ENCODE measurements at regions not wholly inside any gene's neighbourhood (a gene's known extent, or its start where the extent isn't known, plus 50 kb on each side); places are given as distances from the start of the nearest gene placed in this dataset.

- Histone ChIP-seq H4K91ac (ENCODE audit: low read depth, low read length, poor library complexity) (no peak overlapping the region), H3K36me3 (replicated peaks in 1 of 2; ENCODE audit: control insufficient read depth in 2 of 2, insufficient read depth in 2 of 2, low read length in 2 of 2) (no peaks in the 10 kb centered on the region), H2BK12ac (ENCODE audit: low read length) (no peak overlapping the region), H2BK5ac (ENCODE audit: low read length) (no peak overlapping the region), H3K27ac (replicated peaks; ENCODE audit: low read length) (no peak overlapping the region), H3K4me2 (ENCODE audit: insufficient read depth, low read length, poor library complexity, severe bottlenecking) (no peak overlapping the region), H3K9ac (ENCODE audit: low read depth, low read length, poor library complexity) (no peak overlapping the region), H2AK5ac (ENCODE audit: low read depth, low read length) (no peak overlapping the region), H4K8ac (ENCODE audit: low read depth, low read length) (no peak overlapping the region), H3K9me3 (replicated peaks in 1 of 2; ENCODE audit: control insufficient read depth in 2 of 2, insufficient read depth in 1 of 2, low read depth in 1 of 2, low read length in 2 of 2) (no peaks in the 10 kb centered on the region), H2AFZ (ENCODE audit: low read length) (no peak overlapping the region), H3K18ac (ENCODE audit: low read length) (no peak overlapping the region), H3K14ac (ENCODE audit: low read length) (no peak overlapping the region), H3K4me1 (ENCODE audit: control insufficient read depth in 2 of 2, insufficient read depth in 1 of 2, low read depth in 1 of 2, low read length in 2 of 2) (no peaks in the 10 kb centered on the region), H3K79me1 (ENCODE audit: low read depth, low read length) (no peaks in the 10 kb centered on the region), H3K27me3 (ENCODE audit: control insufficient read depth in 3 of 3, insufficient read depth in 3 of 3, low read depth in 1 of 3, low read length in 3 of 3) (no peaks in the 10 kb centered on the region), H2BK120ac (ENCODE audit: low read depth, low read length) (no peak overlapping the region), H3K23ac (ENCODE audit: low read depth, low read length, poor library complexity) (no peak overlapping the region), H2BK15ac (ENCODE audit: low read length) (no peak overlapping the region), H3K4me3 (ENCODE audit: low read length in 2 of 2) (no peak overlapping the region), H3K4ac (ENCODE audit: low read length) (no peak overlapping the region)
- DNase-seq (ENCODE audit: low spot score) = no peak
- no CpG with 5 or more reads among the region's 1 CpG for WGBS, 2 donors (ENCODE audit: extremely low coverage in 2 of 2, insufficient read length in 2 of 2, insufficient replicate concordance in 1 of 2)
Observed at GRCh38 chr11:25293166-25293565, 796.3 kb downstream of the LUZP2 start.

- Histone ChIP-seq H3K18ac (ENCODE audit: low read length) (no peak overlapping the region), H2BK5ac (ENCODE audit: low read length) (no peak overlapping the region), H3K4ac (ENCODE audit: low read length) (no peak overlapping the region), H3K4me2 (ENCODE audit: insufficient read depth, low read length, poor library complexity, severe bottlenecking) (no peak overlapping the region), H3K9me3 (replicated peaks in 1 of 2; ENCODE audit: control insufficient read depth in 2 of 2, insufficient read depth in 1 of 2, low read depth in 1 of 2, low read length in 2 of 2) (no peaks in the 10 kb centered on the region), H4K8ac (ENCODE audit: low read depth, low read length) (no peak overlapping the region), H3K36me3 (replicated peaks in 1 of 2; ENCODE audit: control insufficient read depth in 2 of 2, insufficient read depth in 2 of 2, low read length in 2 of 2) (no peaks in the 10 kb centered on the region), H3K4me1 (ENCODE audit: control insufficient read depth in 2 of 2, insufficient read depth in 1 of 2, low read depth in 1 of 2, low read length in 2 of 2) (no peaks in the 10 kb centered on the region), H2BK15ac (ENCODE audit: low read length) (no peak overlapping the region), H3K27ac (replicated peaks; ENCODE audit: low read length) (no peak overlapping the region), H2BK120ac (ENCODE audit: low read depth, low read length) (no peak overlapping the region), H4K91ac (ENCODE audit: low read depth, low read length, poor library complexity) (no peak overlapping the region), H3K23ac (ENCODE audit: low read depth, low read length, poor library complexity) (no peak overlapping the region), H2BK12ac (ENCODE audit: low read length) (no peak overlapping the region), H3K4me3 (ENCODE audit: low read length in 2 of 2) (no peak overlapping the region), H3K14ac (ENCODE audit: low read length) (no peak overlapping the region), H2AK5ac (ENCODE audit: low read depth, low read length) (no peak overlapping the region), H2AFZ (ENCODE audit: low read length) (no peak overlapping the region), H3K27me3 (ENCODE audit: control insufficient read depth in 3 of 3, insufficient read depth in 3 of 3, low read depth in 1 of 3, low read length in 3 of 3) (no peaks in the 10 kb centered on the region), H3K9ac (ENCODE audit: low read depth, low read length, poor library complexity) (no peak overlapping the region), H3K79me1 (ENCODE audit: low read depth, low read length) (no peaks in the 10 kb centered on the region)
- no peak for DNase-seq (ENCODE audit: low spot score)
- no CpG with 5 or more reads among the region's 2 CpGs for WGBS, 2 donors (ENCODE audit: extremely low coverage in 2 of 2, insufficient read length in 2 of 2, insufficient replicate concordance in 1 of 2)
Observed at GRCh38 chr11:25298450-25298849, 801.6 kb downstream of the LUZP2 start.

GRCh38 chr11:25309818-25310217, 813.0 kb downstream of the LUZP2 start:
- no peak overlapping the region for H2BK12ac ChIP-seq (ENCODE audit: low read length)
- H3K4ac ChIP-seq (ENCODE audit: low read length) = no peak overlapping the region
- DNase-seq (ENCODE audit: low spot score) = no peak
- H3K27me3 ChIP-seq (ENCODE audit: control insufficient read depth in 3 of 3, insufficient read depth in 3 of 3, low read depth in 1 of 3, low read length in 3 of 3) = no peaks in the 10 kb centered on the region
- no peak overlapping the region for H4K8ac ChIP-seq (ENCODE audit: low read depth, low read length)
- H3K9ac ChIP-seq (ENCODE audit: low read depth, low read length, poor library complexity) = no peak overlapping the region
- no peaks in the 10 kb centered on the region for H3K4me1 ChIP-seq (ENCODE audit: control insufficient read depth in 2 of 2, insufficient read depth in 1 of 2, low read depth in 1 of 2, low read length in 2 of 2)
- H3K14ac ChIP-seq (ENCODE audit: low read length) = no peak overlapping the region
- no peaks in the 10 kb centered on the region for H3K36me3 ChIP-seq (replicated peaks in 1 of 2; ENCODE audit: control insufficient read depth in 2 of 2, insufficient read depth in 2 of 2, low read length in 2 of 2)
- no peak overlapping the region for H3K23ac ChIP-seq (ENCODE audit: low read depth, low read length, poor library complexity)
- no peaks in the 10 kb centered on the region for H3K9me3 ChIP-seq (replicated peaks in 1 of 2; ENCODE audit: control insufficient read depth in 2 of 2, insufficient read depth in 1 of 2, low read depth in 1 of 2, low read length in 2 of 2)
- no CpG with 5 or more reads among the region's 4 CpGs for WGBS, 2 donors (ENCODE audit: extremely low coverage in 2 of 2, insufficient read length in 2 of 2, insufficient replicate concordance in 1 of 2)
- no peak overlapping the region for H2BK15ac ChIP-seq (ENCODE audit: low read length)
- H2AK5ac ChIP-seq (ENCODE audit: low read depth, low read length) = no peak overlapping the region
- H2BK5ac ChIP-seq (ENCODE audit: low read length) = no peak overlapping the region
- H2BK120ac ChIP-seq (ENCODE audit: low read depth, low read length) = no peak overlapping the region
- H3K27ac ChIP-seq (replicated peaks; ENCODE audit: low read length) = no peak overlapping the region
- no peaks in the 10 kb centered on the region for H3K79me1 ChIP-seq (ENCODE audit: low read depth, low read length)
- H4K91ac ChIP-seq (ENCODE audit: low read depth, low read length, poor library complexity) = no peak overlapping the region
- H3K4me3 ChIP-seq (ENCODE audit: low read length in 2 of 2) = no peak overlapping the region
- H2AFZ ChIP-seq (ENCODE audit: low read length) = no peak overlapping the region
- H3K4me2 ChIP-seq (ENCODE audit: insufficient read depth, low read length, poor library complexity, severe bottlenecking) = no peak overlapping the region
- H3K18ac ChIP-seq (ENCODE audit: low read length) = no peak overlapping the region

GRCh38 chr11:25317216-25317615, 820.4 kb downstream of the LUZP2 start:
- Histone ChIP-seq H3K79me1 (ENCODE audit: low read depth, low read length) (no peaks in the 10 kb centered on the region), H2BK5ac (ENCODE audit: low read length) (no peak overlapping the region), H2BK15ac (ENCODE audit: low read length) (no peak overlapping the region)

More at GRCh38 chr11:25317216-25317615, 820.4 kb downstream of the LUZP2 start:
- Histone ChIP-seq H4K91ac (ENCODE audit: low read depth, low read length, poor library complexity) (no peak overlapping the region), H2AFZ (ENCODE audit: low read length) (no peak overlapping the region), H2BK120ac (ENCODE audit: low read depth, low read length) (no peak overlapping the region), H3K9me3 (replicated peaks in 1 of 2; ENCODE audit: control insufficient read depth in 2 of 2, insufficient read depth in 1 of 2, low read depth in 1 of 2, low read length in 2 of 2) (no peaks in the 10 kb centered on the region), H3K36me3 (replicated peaks in 1 of 2; ENCODE audit: control insufficient read depth in 2 of 2, insufficient read depth in 2 of 2, low read length in 2 of 2) (no peaks in the 10 kb centered on the region), H3K4ac (ENCODE audit: low read length) (no peak overlapping the region), H3K27ac (replicated peaks; ENCODE audit: low read length) (no peak overlapping the region), H3K4me3 (ENCODE audit: low read length in 2 of 2) (no peak overlapping the region), H2AK5ac (ENCODE audit: low read depth, low read length) (no peak overlapping the region), H3K14ac (ENCODE audit: low read length) (no peak overlapping the region), H2BK12ac (ENCODE audit: low read length) (no peak overlapping the region), H4K8ac (ENCODE audit: low read depth, low read length) (no peak overlapping the region), H3K4me1 (ENCODE audit: control insufficient read depth in 2 of 2, insufficient read depth in 1 of 2, low read depth in 1 of 2, low read length in 2 of 2) (no peaks in the 10 kb centered on the region), H3K4me2 (ENCODE audit: insufficient read depth, low read length, poor library complexity, severe bottlenecking) (no peak overlapping the region), H3K27me3 (ENCODE audit: control insufficient read depth in 3 of 3, insufficient read depth in 3 of 3, low read depth in 1 of 3, low read length in 3 of 3) (no peaks in the 10 kb centered on the region), H3K18ac (ENCODE audit: low read length) (no peak overlapping the region), H3K23ac (ENCODE audit: low read depth, low read length, poor library complexity) (no peak overlapping the region), H3K9ac (ENCODE audit: low read depth, low read length, poor library complexity) (no peak overlapping the region)
- no peak for DNase-seq (ENCODE audit: low spot score)
- no CpG with 5 or more reads among the region's 2 CpGs for WGBS, 2 donors (ENCODE audit: extremely low coverage in 2 of 2, insufficient read length in 2 of 2, insufficient replicate concordance in 1 of 2)

Data from neuronal stem cell (in vitro differentiated cells).